Progenitor cell of endocrine pancreas (in vitro differentiated cells): ENCODE measurements at regions not wholly inside any gene's neighbourhood (a gene's known extent, or its start where the extent isn't known, plus 50 kb on each side); places are given as distances from the start of the nearest gene placed in this dataset.

Source experiments
- DNase-seq: peaks from one replicate; pipeline ENCODE4 v3.0.0; 2021; ENCODE audit warnings: low spot score; ENCODE audit not compliant: unreplicated experiment
- H3K27ac Mint-ChIP-seq: 2 replicates; pipeline ENCODE4 v1.8.0; 2021; ENCODE audit warnings: mild to moderate bottlenecking, moderate library complexity, mixed read lengths
- H3K27me3 Mint-ChIP-seq: 2 replicates; pipeline ENCODE4 v1.8.0; 2021; ENCODE audit warnings: mixed read lengths
- H3K36me3 Mint-ChIP-seq: 2 replicates; pipeline ENCODE4 v1.8.0; 2022; ENCODE audit warnings: mixed read lengths; ENCODE audit not compliant: insufficient read depth
- H3K4me1 Mint-ChIP-seq: 2 replicates; pipeline ENCODE4 v1.8.0; 2021; ENCODE audit warnings: low read depth, mixed read lengths
- H3K4me3 Mint-ChIP-seq: 2 replicates; pipeline ENCODE4 v1.8.0; 2021; ENCODE audit warnings: low read depth, mild to moderate bottlenecking, moderate library complexity, mixed read lengths
- H3K9me3 Mint-ChIP-seq: 2 replicates; pipeline ENCODE4 v1.8.0; 2021; ENCODE audit warnings: low read depth, mixed read lengths
- TF ChIP-seq, protein P1 (sequence below): fragments of 200-600 bp; sonication (generic); IDR thresholded peaks from one replicate; pipeline ENCODE4 v1.5.0; 2021; ENCODE audit warnings: antibody characterized with exemption, mild to moderate bottlenecking; ENCODE audit not compliant: unreplicated experiment

DNA sequence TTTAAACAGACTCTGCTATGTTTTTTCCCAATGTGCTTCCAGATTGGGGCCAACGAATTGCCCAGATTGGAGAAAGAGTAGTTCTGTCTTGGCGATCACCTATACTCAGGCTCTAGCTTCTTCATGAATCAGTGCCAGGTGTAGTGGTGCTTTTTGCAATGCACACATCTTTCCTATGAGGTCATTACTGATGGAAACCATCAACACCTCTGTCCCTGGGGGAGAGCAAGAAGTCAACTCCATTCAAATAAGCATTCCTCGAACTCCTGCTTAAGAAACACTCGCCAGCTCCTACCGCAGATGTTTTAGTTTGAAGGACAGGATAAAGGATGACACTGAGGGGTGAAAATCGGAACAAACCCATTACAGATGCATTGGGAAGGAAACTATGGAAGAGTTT, 156.5 kb upstream of the DKK2 start:
- DNase-seq = no peak
- no peaks in the 10 kb centered on the region for H3K27me3 Mint-ChIP-seq
- H3K9me3 Mint-ChIP-seq = peaks cover 5% of the 10 kb centered on the region
- H3K4me3 Mint-ChIP-seq = no peak overlapping the region
- TF ChIP-seq, protein P1, sequence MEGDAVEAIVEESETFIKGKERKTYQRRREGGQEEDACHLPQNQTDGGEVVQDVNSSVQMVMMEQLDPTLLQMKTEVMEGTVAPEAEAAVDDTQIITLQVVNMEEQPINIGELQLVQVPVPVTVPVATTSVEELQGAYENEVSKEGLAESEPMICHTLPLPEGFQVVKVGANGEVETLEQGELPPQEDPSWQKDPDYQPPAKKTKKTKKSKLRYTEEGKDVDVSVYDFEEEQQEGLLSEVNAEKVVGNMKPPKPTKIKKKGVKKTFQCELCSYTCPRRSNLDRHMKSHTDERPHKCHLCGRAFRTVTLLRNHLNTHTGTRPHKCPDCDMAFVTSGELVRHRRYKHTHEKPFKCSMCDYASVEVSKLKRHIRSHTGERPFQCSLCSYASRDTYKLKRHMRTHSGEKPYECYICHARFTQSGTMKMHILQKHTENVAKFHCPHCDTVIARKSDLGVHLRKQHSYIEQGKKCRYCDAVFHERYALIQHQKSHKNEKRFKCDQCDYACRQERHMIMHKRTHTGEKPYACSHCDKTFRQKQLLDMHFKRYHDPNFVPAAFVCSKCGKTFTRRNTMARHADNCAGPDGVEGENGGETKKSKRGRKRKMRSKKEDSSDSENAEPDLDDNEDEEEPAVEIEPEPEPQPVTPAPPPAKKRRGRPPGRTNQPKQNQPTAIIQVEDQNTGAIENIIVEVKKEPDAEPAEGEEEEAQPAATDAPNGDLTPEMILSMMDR = no peak
- H3K27ac Mint-ChIP-seq = no peak overlapping the region
- no peaks in the 10 kb centered on the region for H3K36me3 Mint-ChIP-seq
- H3K4me1 Mint-ChIP-seq = peaks cover 5% of the 10 kb centered on the region

GRCh38 chr4:107187091-107187490, 151.0 kb upstream of the DKK2 start:
- H3K27ac Mint-ChIP-seq = no peak overlapping the region
- no peaks in the 10 kb centered on the region for H3K27me3 Mint-ChIP-seq
- H3K9me3 Mint-ChIP-seq = peaks cover 1% of the 10 kb centered on the region
- no peak for DNase-seq
- H3K4me3 Mint-ChIP-seq = no peak overlapping the region
- H3K36me3 Mint-ChIP-seq = no peaks in the 10 kb centered on the region
- peaks cover 1% of the 10 kb centered on the region for H3K4me1 Mint-ChIP-seq
- TF ChIP-seq, protein P1 = no peak

GRCh38 chr4:107183155-107183774, 147.2 kb upstream of the DKK2 start:
- Mint-ChIP-seq H3K4me3 (no peak overlapping the region), H3K36me3 (no peaks in the 10 kb centered on the region), H3K27ac (peak overlapping the region; percentile 51), H3K9me3 (no peaks in the 10 kb centered on the region), H3K4me1 (peaks cover 1% of the 10 kb centered on the region), H3K27me3 (no peaks in the 10 kb centered on the region)
- no peak for DNase-seq
- TF ChIP-seq, protein P1 = peak; percentile 84

DNA sequence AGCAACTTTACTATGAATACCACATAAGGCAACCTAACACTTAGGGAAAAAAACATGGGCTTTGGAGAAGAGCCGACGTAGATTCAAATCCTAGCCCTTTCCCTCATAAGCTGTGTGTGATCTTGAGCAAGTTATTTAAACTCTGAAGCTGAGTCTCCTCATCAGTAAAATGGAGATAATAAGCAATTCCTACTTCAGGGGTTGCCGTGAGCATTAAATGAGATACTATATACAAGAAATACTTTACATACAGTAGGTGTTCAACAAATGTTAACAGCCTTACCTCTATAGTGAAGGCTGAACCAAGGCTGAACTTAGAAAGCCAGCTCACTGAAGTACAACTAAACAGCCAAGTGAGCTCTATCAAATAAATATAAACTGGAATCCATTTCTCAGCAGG, 146.2 kb upstream of the DKK2 start:
- no peak for DNase-seq
- Mint-ChIP-seq H3K9me3 (no peaks in the 10 kb centered on the region), H3K36me3 (no peaks in the 10 kb centered on the region), H3K27ac (no peak overlapping the region), H3K27me3 (no peaks in the 10 kb centered on the region), H3K4me1 (peaks cover 1% of the 10 kb centered on the region), H3K4me3 (no peak overlapping the region)
- TF ChIP-seq, protein P1 = no peak

DNA sequence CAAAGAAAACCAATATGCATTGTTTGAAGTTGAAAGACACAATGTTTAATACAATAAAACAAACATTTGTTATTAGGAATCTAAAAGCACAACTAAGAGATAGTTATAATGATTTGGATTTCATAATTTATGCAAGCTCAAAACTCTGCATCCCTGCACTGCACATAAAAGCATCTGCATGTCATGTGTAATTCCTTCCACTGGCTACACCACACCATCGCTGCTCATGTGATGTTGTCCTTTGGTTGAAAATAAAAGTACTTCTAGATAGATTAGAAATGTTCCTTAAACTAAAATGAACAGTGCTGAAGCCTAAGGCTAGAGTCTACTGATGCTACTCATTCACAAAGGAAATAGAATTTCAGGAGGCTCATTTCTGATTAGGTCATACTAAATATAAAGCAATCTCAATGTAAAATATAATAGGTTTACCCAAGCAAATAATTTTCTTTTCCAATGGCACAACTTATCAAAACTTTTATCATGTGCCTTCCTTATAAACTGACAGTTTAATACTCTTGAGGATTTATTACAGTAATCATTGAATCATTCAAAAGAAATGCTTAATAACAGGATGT, 130.8 kb upstream of the DKK2 start:
- no peak overlapping the region for H3K4me3 Mint-ChIP-seq
- no peaks in the 10 kb centered on the region for H3K4me1 Mint-ChIP-seq
- no peaks in the 10 kb centered on the region for H3K27me3 Mint-ChIP-seq
- DNase-seq = no peak
- H3K27ac Mint-ChIP-seq = no peak overlapping the region
- TF ChIP-seq, protein P1 = no peak
- H3K36me3 Mint-ChIP-seq = no peaks in the 10 kb centered on the region
- H3K9me3 Mint-ChIP-seq = peaks cover 15% of the 10 kb centered on the region
